ENCODE measurements at regions not wholly inside any gene's neighbourhood (a gene's known extent, or its start where the extent isn't known, plus 50 kb on each side); places are given as distances from the start of the nearest gene placed in this dataset.

GRCh38 chr3:59575113-59576001, 525.5 kb upstream of the CFAP20DC start:
- ATAC-seq (ENCODE audit: insufficient number of reproducible peaks, low FRiP score, low read depth) (no peak), DNase-seq (ENCODE audit: low spot score) (peak; percentile 51)
- TF ChIP-seq CTCF (IDR thresholded peaks at IDR 0.05) = peak; percentile 93
- Histone ChIP-seq H3K27ac (no peak overlapping the region), H3K4me1 (ENCODE audit: control insufficient read depth in 1 of 2, low read depth in 2 of 2) (peaks cover 0 to 3% of the 10 kb centered on the region in 2 donors), H3K36me3 (no peaks in the 10 kb centered on the region), H3K4me3 (no peak overlapping the region), H3K9me3 (no peaks in the 10 kb centered on the region), H3K27me3 (replicated peaks; ENCODE audit: insufficient read depth) (no peaks in the 10 kb centered on the region)

- DNase-seq (ENCODE audit: low spot score) (no peak), ATAC-seq (ENCODE audit: insufficient number of reproducible peaks, low FRiP score, low read depth) (no peak)
- no peak overlapping the region for H3K27ac ChIP-seq
- no peaks in the 10 kb centered on the region for H3K36me3 ChIP-seq
- peaks cover 0 to 3% of the 10 kb centered on the region in 2 donors for H3K4me1 ChIP-seq (ENCODE audit: control insufficient read depth in 1 of 2, low read depth in 2 of 2)
- no peaks in the 10 kb centered on the region for H3K27me3 ChIP-seq (replicated peaks; ENCODE audit: insufficient read depth)
- H3K4me3 ChIP-seq = no peak overlapping the region
- H3K9me3 ChIP-seq = no peaks in the 10 kb centered on the region
- TF ChIP-seq CTCF (IDR thresholded peaks at IDR 0.05) = no peak
Measured at GRCh38 chr3:59573911-59574310, 524.1 kb upstream of the CFAP20DC start.

- ATAC-seq (ENCODE audit: insufficient number of reproducible peaks, low FRiP score, low read depth) = no peak
- H3K4me1 ChIP-seq (ENCODE audit: control insufficient read depth in 1 of 2, low read depth in 2 of 2) = peaks cover 0 to 3% of the 10 kb centered on the region in 2 donors
- no peaks in the 10 kb centered on the region for H3K36me3 ChIP-seq
- no peak for DNase-seq (ENCODE audit: low spot score)
- no peak overlapping the region for H3K4me3 ChIP-seq
- H3K27ac ChIP-seq = no peak overlapping the region
- H3K9me3 ChIP-seq = no peaks in the 10 kb centered on the region
- no peak for TF ChIP-seq CTCF (IDR thresholded peaks at IDR 0.05)
- no peaks in the 10 kb centered on the region for H3K27me3 ChIP-seq (replicated peaks; ENCODE audit: insufficient read depth)
Measured at GRCh38 chr3:59572106-59572505, 522.3 kb upstream of the CFAP20DC start.

GRCh38 chr3:59570806-59571205, 521.0 kb upstream of the CFAP20DC start:
- no peak for TF ChIP-seq CTCF (IDR thresholded peaks at IDR 0.05)
- Histone ChIP-seq H3K4me1 (ENCODE audit: control insufficient read depth in 1 of 2, low read depth in 2 of 2) (peaks cover 0 to 3% of the 10 kb centered on the region in 2 donors), H3K27me3 (replicated peaks; ENCODE audit: insufficient read depth) (no peaks in the 10 kb centered on the region), H3K27ac (no peak overlapping the region), H3K4me3 (no peak overlapping the region), H3K36me3 (no peaks in the 10 kb centered on the region), H3K9me3 (no peaks in the 10 kb centered on the region)
- DNase-seq (ENCODE audit: low spot score) (no peak), ATAC-seq (ENCODE audit: insufficient number of reproducible peaks, low FRiP score, low read depth) (no peak)

- Histone ChIP-seq H3K4me1 (ENCODE audit: control insufficient read depth in 1 of 2, low read depth in 2 of 2) (no peaks in the 10 kb centered on the region), H3K27me3 (replicated peaks; ENCODE audit: insufficient read depth) (no peaks in the 10 kb centered on the region), H3K4me3 (no peak overlapping the region), H3K36me3 (no peaks in the 10 kb centered on the region), H3K9me3 (no peaks in the 10 kb centered on the region), H3K27ac (no peak overlapping the region)
- TF ChIP-seq CTCF (IDR thresholded peaks at IDR 0.05) = no peak
- ATAC-seq (ENCODE audit: insufficient number of reproducible peaks, low FRiP score, low read depth) = no peak
- DNase-seq (ENCODE audit: low spot score) = no peak
Measured at GRCh38 chr3:59567661-59568060, 517.8 kb upstream of the CFAP20DC start.
